ENCODE measurements at regions not wholly inside any gene's neighbourhood (a gene's known extent, or its start where the extent isn't known, plus 50 kb on each side); places are given as distances from the start of the nearest gene placed in this dataset.

- Histone ChIP-seq H3K27ac (ENCODE audit: low read depth, low read length, poor library complexity, severe bottlenecking) (no peak overlapping the region), H3F3A (ENCODE audit: insufficient read depth, low read length) (no peaks in the 10 kb centered on the region), H2AFZ (ENCODE audit: low read length) (no peak overlapping the region), H3K9ac (ENCODE audit: low read length) (no peak overlapping the region), H3K9me3 (ENCODE audit: low read length) (no peaks in the 10 kb centered on the region), H3K27me3 (ENCODE audit: insufficient read depth, low read length) (no peaks in the 10 kb centered on the region), H3K4me3 (ENCODE audit: low read depth, low read length, poor library complexity, severe bottlenecking) (no peak overlapping the region), H4K20me1 (ENCODE audit: insufficient read depth, low read length) (no peaks in the 10 kb centered on the region), H3K4me1 (ENCODE audit: insufficient read depth, low read length, severe bottlenecking) (no peaks in the 10 kb centered on the region), H3K9me2 (ENCODE audit: low read depth, low read length) (no peaks in the 10 kb centered on the region), H3K79me2 (ENCODE audit: insufficient read depth, low read length) (no peaks in the 10 kb centered on the region), H3K4me2 (ENCODE audit: low read length) (no peak overlapping the region), H3K36me3 (ENCODE audit: insufficient read depth, low read length) (no peaks in the 10 kb centered on the region)
- TF ChIP-seq EZH2 (IDR thresholded peaks at IDR 0.05; ENCODE audit: borderline replicate concordance, low read length): no peak
- TF ChIP-seq CTCF (IDR thresholded peaks at IDR 0.05; ENCODE audit: low read length): no peak
Measured at GRCh38 chr18:41849632-41850031, 105.4 kb upstream of the PIK3C3 start.

DNA sequence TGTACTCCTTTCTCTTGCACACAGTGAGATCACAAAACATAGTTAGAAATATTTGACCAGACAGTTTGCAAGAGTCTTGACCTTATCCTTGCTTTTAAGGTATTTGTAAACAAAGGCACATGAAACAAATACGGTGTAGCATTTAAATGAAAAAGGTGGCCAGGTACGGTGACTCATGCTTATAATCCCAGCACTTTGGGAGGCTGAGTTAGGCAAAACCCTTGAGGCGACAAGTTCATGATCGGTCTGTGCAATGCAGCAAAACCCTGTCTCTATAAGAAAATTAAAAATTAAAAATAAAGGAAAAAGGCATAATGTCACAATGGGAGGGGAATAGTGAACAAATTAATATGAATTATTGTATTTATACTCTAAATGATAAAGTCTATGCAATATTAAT is 109.5 kb upstream of the PIK3C3 start:
- Histone ChIP-seq H3K79me2 (ENCODE audit: insufficient read depth, low read length) (no peaks in the 10 kb centered on the region), H3K27ac (ENCODE audit: low read depth, low read length, poor library complexity, severe bottlenecking) (no peak overlapping the region), H3K27me3 (ENCODE audit: insufficient read depth, low read length) (no peaks in the 10 kb centered on the region), H3K4me3 (ENCODE audit: low read depth, low read length, poor library complexity, severe bottlenecking) (no peak overlapping the region), H3F3A (ENCODE audit: insufficient read depth, low read length) (no peaks in the 10 kb centered on the region), H3K36me3 (ENCODE audit: insufficient read depth, low read length) (no peaks in the 10 kb centered on the region), H3K9ac (ENCODE audit: low read length) (no peak overlapping the region), H3K9me3 (ENCODE audit: low read length) (no peaks in the 10 kb centered on the region), H3K9me2 (ENCODE audit: low read depth, low read length) (no peaks in the 10 kb centered on the region), H3K4me1 (ENCODE audit: insufficient read depth, low read length, severe bottlenecking) (no peaks in the 10 kb centered on the region), H2AFZ (ENCODE audit: low read length) (no peak overlapping the region), H4K20me1 (ENCODE audit: insufficient read depth, low read length) (no peaks in the 10 kb centered on the region), H3K4me2 (ENCODE audit: low read length) (no peak overlapping the region)
- TF ChIP-seq CTCF (IDR thresholded peaks at IDR 0.05; ENCODE audit: low read length) (no peak), EZH2 (IDR thresholded peaks at IDR 0.05; ENCODE audit: borderline replicate concordance, low read length) (no peak)

DNA sequence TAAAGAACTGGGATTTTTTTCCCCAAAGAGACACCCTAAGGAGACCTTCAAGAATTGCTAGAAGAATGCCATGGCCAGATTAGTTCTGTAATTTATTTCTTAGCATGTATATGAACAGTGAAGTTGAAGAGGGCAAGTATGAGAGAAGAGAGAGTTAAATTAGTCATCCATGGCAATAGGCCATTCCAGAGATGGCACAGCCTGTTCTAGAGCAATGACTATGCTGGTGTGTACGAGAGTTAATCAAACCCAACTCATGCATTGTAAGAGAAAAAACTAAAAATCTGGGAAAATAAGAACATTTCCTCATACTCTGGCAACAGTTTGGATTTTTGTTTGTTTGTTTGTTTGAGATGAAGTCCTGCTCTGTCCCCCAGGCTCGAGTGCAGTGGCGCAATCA is 112.1 kb upstream of the PIK3C3 start:
- no peak for TF ChIP-seq CTCF (IDR thresholded peaks at IDR 0.05; ENCODE audit: low read length)
- TF ChIP-seq EZH2 (IDR thresholded peaks at IDR 0.05; ENCODE audit: borderline replicate concordance, low read length): no peak
- Histone ChIP-seq H3K27ac (ENCODE audit: low read depth, low read length, poor library complexity, severe bottlenecking) (no peak overlapping the region), H3K27me3 (ENCODE audit: insufficient read depth, low read length) (no peaks in the 10 kb centered on the region), H3K9me3 (ENCODE audit: low read length) (no peaks in the 10 kb centered on the region), H3K9me2 (ENCODE audit: low read depth, low read length) (no peaks in the 10 kb centered on the region), H3K36me3 (ENCODE audit: insufficient read depth, low read length) (no peaks in the 10 kb centered on the region), H2AFZ (ENCODE audit: low read length) (no peak overlapping the region), H3K4me1 (ENCODE audit: insufficient read depth, low read length, severe bottlenecking) (no peaks in the 10 kb centered on the region), H3K4me2 (ENCODE audit: low read length) (no peak overlapping the region), H4K20me1 (ENCODE audit: insufficient read depth, low read length) (no peaks in the 10 kb centered on the region), H3K9ac (ENCODE audit: low read length) (no peak overlapping the region), H3K4me3 (ENCODE audit: low read depth, low read length, poor library complexity, severe bottlenecking) (no peak overlapping the region), H3K79me2 (ENCODE audit: insufficient read depth, low read length) (no peaks in the 10 kb centered on the region), H3F3A (ENCODE audit: insufficient read depth, low read length) (no peaks in the 10 kb centered on the region)
